OCI-LY1 (cell line): ENCODE measurements at regions not wholly inside any gene's neighbourhood (a gene's known extent, or its start where the extent isn't known, plus 50 kb on each side); places are given as distances from the start of the nearest gene placed in this dataset.
"Not testable (repeated sequence)": the region's sequence is repeated elsewhere in the genome, so short reads cannot be mapped to it uniquely, and the experiment has no call there.

Source experiments
- H2AFZ ChIP-seq: fragments of 200-600 bp; sonication (generic), shearing (Covaris generic); 2 replicates; pipeline ENCODE4 v1.6.0; 2014; ENCODE audit warnings: antibody characterized with exemption, mild to moderate bottlenecking, low read length
- H3F3A ChIP-seq: fragments of 200-600 bp; sonication (generic), shearing (Covaris generic); 2 replicates; pipeline ENCODE4 v1.6.0; 2014; ENCODE audit warnings: mild to moderate bottlenecking, antibody characterized with exemption, low read length, moderate library complexity; ENCODE audit not compliant: insufficient read depth
- H3K27ac ChIP-seq: fragments of 200-600 bp; sonication (generic); 2 replicates; pipeline ENCODE4 v1.5.1; 2014; ENCODE audit warnings: low read length, mixed run types, mild to moderate bottlenecking, low read depth; ENCODE audit not compliant: poor library complexity, severe bottlenecking
- H3K27me3 ChIP-seq: fragments of 200-600 bp; sonication (generic); 2 replicates; pipeline ENCODE4 v1.6.0; 2014; ENCODE audit warnings: antibody characterized with exemption, mild to moderate bottlenecking, low read length, moderate library complexity; ENCODE audit not compliant: insufficient read depth
- H3K36me3 ChIP-seq: fragments of 200-600 bp; sonication (generic); 2 replicates; pipeline ENCODE4 v1.6.1; 2014; ENCODE audit warnings: mild to moderate bottlenecking, antibody characterized with exemption, low read length, moderate library complexity, mixed read lengths; ENCODE audit not compliant: insufficient read depth
- H3K4me1 ChIP-seq: fragments of 200-600 bp; sonication (generic); 2 replicates; pipeline ENCODE4 v1.5.1; 2014; ENCODE audit warnings: mild to moderate bottlenecking, low read length, moderate library complexity; ENCODE audit not compliant: insufficient read depth, severe bottlenecking
- H3K4me2 ChIP-seq: fragments of 200-600 bp; sonication (generic), shearing (Covaris generic); 2 replicates; pipeline ENCODE4 v1.6.1; 2014; ENCODE audit warnings: low read length
- H3K4me3 ChIP-seq: fragments of 200-600 bp; sonication (generic); 2 replicates; pipeline ENCODE4 v1.5.1; 2014; ENCODE audit warnings: low read length, low read depth, mild to moderate bottlenecking, mixed read lengths; ENCODE audit not compliant: poor library complexity, severe bottlenecking
- H3K79me2 ChIP-seq: fragments of 200-600 bp; shearing (Covaris generic); 2 replicates; pipeline ENCODE4 v1.6.1; 2016; ENCODE audit warnings: mixed run types, low read length, mixed read lengths; ENCODE audit not compliant: insufficient read depth
- H3K9ac ChIP-seq: fragments of 200-600 bp; sonication (generic), shearing (Covaris generic); 2 replicates; pipeline ENCODE4 v1.6.1; 2014; ENCODE audit warnings: mild to moderate bottlenecking, low read length, mixed read lengths
- H3K9me2 ChIP-seq: fragments of 200-600 bp; sonication (generic), shearing (Covaris generic); 2 replicates; pipeline ENCODE4 v1.6.1; 2014; ENCODE audit warnings: low read depth, mild to moderate bottlenecking, low read length, mixed read lengths
- H3K9me3 ChIP-seq: fragments of 200-600 bp; shearing (Covaris generic); 2 replicates; pipeline ENCODE4 v1.6.1; 2014; ENCODE audit warnings: low read length, mixed read lengths
- H4K20me1 ChIP-seq: fragments of 200-600 bp; sonication (generic), shearing (Covaris generic); 2 replicates; pipeline ENCODE4 v1.6.0; 2016; ENCODE audit warnings: mild to moderate bottlenecking, low read length; ENCODE audit not compliant: insufficient read depth
- EZH2 ChIP-seq: fragments of 200-600 bp; sonication (generic), shearing (Covaris generic); IDR thresholded peaks from 2 replicates; pipeline ENCODE4 v1.8.0; 2017; ENCODE audit warnings: borderline replicate concordance, mixed run types, mild to moderate bottlenecking, antibody characterized with exemption, low read length, moderate library complexity, mixed read lengths
- TF ChIP-seq, protein P1 (sequence below): fragments of 200-600 bp; sonication (generic), shearing (Covaris generic); IDR thresholded peaks from 2 replicates; pipeline ENCODE4 v1.5.1; 2017; ENCODE audit warnings: mild to moderate bottlenecking, antibody characterized with exemption, low read length, moderate library complexity, mixed read lengths

DNA sequence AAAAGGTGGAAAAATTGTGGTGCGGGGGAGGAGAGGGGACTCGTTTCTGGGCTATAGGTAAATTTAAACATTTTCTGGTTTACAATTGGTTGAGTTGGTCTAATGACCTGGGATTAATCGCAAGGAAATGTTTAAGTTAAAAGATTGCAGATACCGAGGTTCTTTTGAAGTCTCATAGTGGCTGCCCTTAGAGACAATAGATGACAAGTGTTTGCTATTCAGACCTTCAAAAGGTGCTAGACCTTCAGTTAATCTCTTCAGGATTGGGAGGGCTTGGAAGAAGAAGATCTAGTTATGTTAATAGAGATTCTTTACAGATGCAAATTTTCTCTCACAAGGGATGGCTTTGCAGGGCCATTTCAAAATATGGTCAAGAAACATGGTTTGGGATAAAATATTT is 2286.1 kb upstream of the AGA start:
- Histone ChIP-seq H3K4me2 (no peak overlapping the region), H3K27me3 (no peaks in the 10 kb centered on the region), H3F3A (no peaks in the 10 kb centered on the region), H3K36me3 (no peaks in the 10 kb centered on the region), H3K79me2 (no peaks in the 10 kb centered on the region), H3K9me3 (no peaks in the 10 kb centered on the region), H3K4me3 (no peak overlapping the region), H3K4me1 (no peaks in the 10 kb centered on the region), H2AFZ (no peak overlapping the region), H3K27ac (no peak overlapping the region), H3K9me2 (no peaks in the 10 kb centered on the region), H3K9ac (no peak overlapping the region), H4K20me1 (no peaks in the 10 kb centered on the region)
- TF ChIP-seq, protein P1, sequence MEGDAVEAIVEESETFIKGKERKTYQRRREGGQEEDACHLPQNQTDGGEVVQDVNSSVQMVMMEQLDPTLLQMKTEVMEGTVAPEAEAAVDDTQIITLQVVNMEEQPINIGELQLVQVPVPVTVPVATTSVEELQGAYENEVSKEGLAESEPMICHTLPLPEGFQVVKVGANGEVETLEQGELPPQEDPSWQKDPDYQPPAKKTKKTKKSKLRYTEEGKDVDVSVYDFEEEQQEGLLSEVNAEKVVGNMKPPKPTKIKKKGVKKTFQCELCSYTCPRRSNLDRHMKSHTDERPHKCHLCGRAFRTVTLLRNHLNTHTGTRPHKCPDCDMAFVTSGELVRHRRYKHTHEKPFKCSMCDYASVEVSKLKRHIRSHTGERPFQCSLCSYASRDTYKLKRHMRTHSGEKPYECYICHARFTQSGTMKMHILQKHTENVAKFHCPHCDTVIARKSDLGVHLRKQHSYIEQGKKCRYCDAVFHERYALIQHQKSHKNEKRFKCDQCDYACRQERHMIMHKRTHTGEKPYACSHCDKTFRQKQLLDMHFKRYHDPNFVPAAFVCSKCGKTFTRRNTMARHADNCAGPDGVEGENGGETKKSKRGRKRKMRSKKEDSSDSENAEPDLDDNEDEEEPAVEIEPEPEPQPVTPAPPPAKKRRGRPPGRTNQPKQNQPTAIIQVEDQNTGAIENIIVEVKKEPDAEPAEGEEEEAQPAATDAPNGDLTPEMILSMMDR: no peak
- TF ChIP-seq EZH2: no peak

DNA sequence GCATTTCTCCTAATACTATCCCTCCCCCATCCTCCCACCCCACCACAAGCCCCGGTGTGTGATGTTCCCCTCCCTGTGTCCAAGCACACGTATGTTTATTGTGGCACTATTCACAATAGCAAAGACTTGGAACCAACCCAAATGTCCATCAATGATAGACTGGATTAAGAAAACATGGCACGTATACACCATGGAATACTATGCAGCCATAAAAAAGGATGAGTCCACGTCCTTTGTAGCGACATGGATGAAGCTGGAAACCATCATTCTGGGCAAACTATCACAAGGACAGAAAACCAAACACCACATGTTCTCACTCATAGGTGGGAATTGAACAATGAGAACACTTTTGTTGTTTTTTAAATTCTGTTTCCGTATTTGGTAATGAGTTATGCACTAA is 2294.6 kb upstream of the AGA start:
- not testable (repeated sequence) for H3K4me1 ChIP-seq, H3K4me2 ChIP-seq, H3F3A ChIP-seq, H3K9me2 ChIP-seq, H3K4me3 ChIP-seq, H3K79me2 ChIP-seq, H2AFZ ChIP-seq, H3K9me3 ChIP-seq, H3K27ac ChIP-seq, H3K36me3 ChIP-seq, H3K9ac ChIP-seq, H4K20me1 ChIP-seq, H3K27me3 ChIP-seq

DNA sequence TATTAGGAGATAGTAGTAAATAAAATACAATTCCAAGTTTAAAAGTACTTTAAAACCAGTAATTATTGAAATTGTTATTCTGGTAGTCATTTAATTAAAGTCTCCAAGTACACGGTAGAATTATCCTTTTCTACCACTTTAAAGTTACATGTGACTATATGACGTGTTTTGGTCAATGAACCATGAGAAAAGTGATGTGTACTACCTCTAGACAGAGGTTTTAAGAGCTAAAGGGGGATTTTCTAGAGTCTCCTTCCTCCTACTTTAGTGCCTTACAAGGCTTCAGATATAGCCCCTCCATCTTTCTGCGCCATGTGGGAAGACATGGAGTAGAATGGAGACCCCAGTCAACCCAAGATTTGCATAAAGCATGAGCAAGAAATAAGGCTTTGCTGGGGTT is 2296.6 kb upstream of the AGA start:
- Histone ChIP-seq H3K4me1 (no peaks in the 10 kb centered on the region), H3K27me3 (no peaks in the 10 kb centered on the region), H3K36me3 (no peaks in the 10 kb centered on the region), H3K9ac (no peak overlapping the region), H3K9me3 (no peaks in the 10 kb centered on the region), H3K79me2 (no peaks in the 10 kb centered on the region), H2AFZ (no peak overlapping the region), H3K27ac (no peak overlapping the region), H3K9me2 (no peaks in the 10 kb centered on the region), H3F3A (no peaks in the 10 kb centered on the region), H3K4me3 (no peak overlapping the region), H3K4me2 (no peak overlapping the region), H4K20me1 (no peaks in the 10 kb centered on the region)
- TF ChIP-seq, protein P1: no peak

GRCh38 chr4:179747218-179747910 is 2305.1 kb upstream of the AGA start:
- H3K79me2 ChIP-seq: no peaks in the 10 kb centered on the region
- H3K4me3 ChIP-seq: no peak overlapping the region
- no peaks in the 10 kb centered on the region for H3K27me3 ChIP-seq
- H3K9ac ChIP-seq: no peak overlapping the region
- H3K9me3 ChIP-seq: no peaks in the 10 kb centered on the region
- H3K4me1 ChIP-seq: no peaks in the 10 kb centered on the region
- no peak overlapping the region for H3K27ac ChIP-seq
- H3F3A ChIP-seq: no peaks in the 10 kb centered on the region
- H2AFZ ChIP-seq: no peak overlapping the region
- H3K4me2 ChIP-seq: no peak overlapping the region
- H3K9me2 ChIP-seq: no peaks in the 10 kb centered on the region
- no peaks in the 10 kb centered on the region for H4K20me1 ChIP-seq
- TF ChIP-seq, protein P1: no peak
- no peak for TF ChIP-seq EZH2
- H3K36me3 ChIP-seq: no peaks in the 10 kb centered on the region
